Erythroblast (primary cell): ENCODE measurements at regions not wholly inside any gene's neighbourhood (a gene's known extent, or its start where the extent isn't known, plus 50 kb on each side); places are given as distances from the start of the nearest gene placed in this dataset.

Experiments
- GATA1 ChIP-seq: IDR thresholded peaks from 2 replicates; pipeline ENCODE4 v1.6.1; 2011; ENCODE audit warnings: low read depth, mild to moderate bottlenecking, control low read depth, low read length, moderate library complexity
- POLR2A ChIP-seq: IDR thresholded peaks from 2 replicates; pipeline ENCODE4 v1.6.1; 2011; ENCODE audit warnings: mild to moderate bottlenecking, low read length

DNA sequence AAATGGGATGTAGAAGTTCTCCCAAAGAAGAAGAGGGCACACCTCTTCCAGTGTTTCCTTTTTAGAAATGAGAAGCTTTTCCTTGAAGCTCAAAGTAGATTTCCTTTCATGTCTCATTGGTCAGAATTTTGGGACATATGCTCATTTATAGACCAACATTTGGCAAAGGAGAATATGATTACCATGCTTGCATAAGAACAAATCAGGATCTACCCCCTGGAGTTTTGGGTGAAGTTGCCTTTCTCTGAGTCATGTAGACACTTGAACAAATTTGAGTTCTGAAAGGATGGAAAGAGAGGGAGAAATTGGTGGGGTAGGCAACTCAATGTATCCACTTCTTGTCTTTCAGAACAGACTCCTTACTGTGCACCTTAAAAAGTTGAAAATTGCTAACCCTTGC lies 409.0 kb downstream of the SLC4A3 start:
- TF ChIP-seq POLR2A (no peak), GATA1 (no peak)
